T-helper 1 cell treated with Interleukin-12 subunit alpha and Interleukin-12 subunit beta and Interleukin-4 antibody, amounts not matched to agents 30 μg/mL and 1 μg/mL, for 36 hours (primary cell): ENCODE measurements at regions not wholly inside any gene's neighbourhood (a gene's known extent, or its start where the extent isn't known, plus 50 kb on each side); places are given as distances from the start of the nearest gene placed in this dataset.

ENCODE experiments used
- H3K27ac Mint-ChIP-seq: one replicate; pipeline ENCODE4 v1.8.0; 2021; ENCODE audit warnings: mild to moderate bottlenecking, mixed read lengths
- H3K27me3 Mint-ChIP-seq: one replicate; pipeline ENCODE4 v1.8.0; 2021; ENCODE audit warnings: low read depth, mixed read lengths
- H3K36me3 Mint-ChIP-seq: one replicate; pipeline ENCODE4 v1.8.0; 2021; ENCODE audit warnings: low read depth, mixed read lengths
- H3K4me1 Mint-ChIP-seq: one replicate; pipeline ENCODE4 v1.8.0; 2021; ENCODE audit warnings: low read depth, mixed read lengths
- H3K4me3 Mint-ChIP-seq: one replicate; pipeline ENCODE4 v1.8.0; 2021; ENCODE audit warnings: mild to moderate bottlenecking, moderate library complexity, mixed read lengths
- H3K9me3 Mint-ChIP-seq: one replicate; pipeline ENCODE4 v1.8.0; 2021; ENCODE audit warnings: mixed read lengths

DNA sequence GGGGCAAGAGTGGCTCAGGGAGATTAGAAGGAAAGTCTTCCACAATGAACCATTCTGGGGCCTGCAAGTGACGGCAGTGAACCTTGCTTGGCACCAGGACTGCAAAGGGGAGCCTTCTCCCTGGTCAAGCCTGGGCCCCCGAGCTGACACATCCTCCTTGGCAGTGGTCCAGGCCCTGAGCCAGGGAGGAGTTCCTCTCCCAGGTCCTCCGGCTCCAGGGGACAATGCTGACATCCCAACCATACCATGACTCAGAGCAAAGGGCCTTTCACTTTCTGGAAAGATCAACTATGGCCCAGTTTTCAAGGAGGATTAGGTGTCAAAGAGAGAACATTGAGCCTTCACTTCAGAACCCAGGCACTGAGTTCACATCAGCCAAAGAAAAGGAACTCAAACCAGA lies 756.5 kb upstream of the TBX3 start:
- Mint-ChIP-seq H3K4me1 (no peaks in the 10 kb centered on the region), H3K36me3 (no peaks in the 10 kb centered on the region), H3K27ac (no peak overlapping the region), H3K27me3 (no peaks in the 10 kb centered on the region), H3K4me3 (no peak overlapping the region), H3K9me3 (no peaks in the 10 kb centered on the region)

DNA sequence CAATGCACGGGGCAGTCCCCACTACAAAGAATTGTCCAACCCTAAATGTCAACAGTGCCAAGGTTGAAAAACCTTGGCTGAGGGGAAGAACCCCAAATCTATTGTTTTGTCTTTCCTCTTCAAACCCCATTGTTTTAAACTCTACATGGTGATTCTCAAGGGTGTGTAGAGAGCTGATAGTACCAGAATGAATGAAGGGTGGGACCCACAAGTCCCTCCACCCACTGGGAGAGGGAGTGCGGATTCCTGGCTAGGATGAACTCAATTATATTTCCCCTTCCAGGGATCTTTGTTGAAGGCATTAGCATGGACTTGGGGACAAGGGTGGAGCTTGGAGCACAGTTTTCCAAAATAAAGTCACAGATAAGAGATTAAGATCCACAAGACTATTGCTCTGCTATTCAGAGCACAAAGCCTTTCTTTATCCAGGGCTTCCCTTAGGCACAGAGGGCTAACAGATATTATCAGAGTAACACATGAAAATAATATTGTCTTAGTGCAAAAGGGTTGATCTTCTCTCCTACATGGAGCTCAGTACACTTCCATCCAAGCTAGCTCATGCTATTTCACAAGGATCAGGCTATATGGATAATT lies 755.1 kb upstream of the TBX3 start:
- Mint-ChIP-seq H3K36me3 (no peaks in the 10 kb centered on the region), H3K27me3 (no peaks in the 10 kb centered on the region), H3K4me3 (no peak overlapping the region), H3K4me1 (no peaks in the 10 kb centered on the region), H3K27ac (no peak overlapping the region), H3K9me3 (no peaks in the 10 kb centered on the region)

DNA sequence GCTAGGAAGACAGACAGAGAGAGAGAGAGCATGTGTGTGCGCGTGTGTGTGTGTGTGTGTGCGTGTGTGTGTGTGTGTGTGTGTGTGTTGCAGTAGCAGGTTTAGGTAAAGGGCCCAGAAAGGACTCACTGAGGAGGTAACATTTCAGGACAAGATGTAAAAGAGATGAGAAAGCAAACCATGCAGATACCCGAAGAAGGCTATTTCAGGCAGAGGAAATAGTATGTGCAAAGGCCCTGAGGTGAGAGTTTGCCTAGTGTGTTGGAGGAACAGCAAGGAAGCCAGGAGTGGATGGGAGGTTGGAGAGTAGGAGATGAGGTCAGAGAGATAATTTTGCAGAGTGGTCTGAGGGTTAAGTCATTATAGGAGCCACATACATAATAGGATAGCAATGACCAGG lies 754.3 kb upstream of the TBX3 start:
- Mint-ChIP-seq H3K27ac (no peak overlapping the region), H3K36me3 (no peaks in the 10 kb centered on the region), H3K4me3 (no peak overlapping the region), H3K4me1 (no peaks in the 10 kb centered on the region), H3K27me3 (no peaks in the 10 kb centered on the region), H3K9me3 (no peaks in the 10 kb centered on the region)

DNA sequence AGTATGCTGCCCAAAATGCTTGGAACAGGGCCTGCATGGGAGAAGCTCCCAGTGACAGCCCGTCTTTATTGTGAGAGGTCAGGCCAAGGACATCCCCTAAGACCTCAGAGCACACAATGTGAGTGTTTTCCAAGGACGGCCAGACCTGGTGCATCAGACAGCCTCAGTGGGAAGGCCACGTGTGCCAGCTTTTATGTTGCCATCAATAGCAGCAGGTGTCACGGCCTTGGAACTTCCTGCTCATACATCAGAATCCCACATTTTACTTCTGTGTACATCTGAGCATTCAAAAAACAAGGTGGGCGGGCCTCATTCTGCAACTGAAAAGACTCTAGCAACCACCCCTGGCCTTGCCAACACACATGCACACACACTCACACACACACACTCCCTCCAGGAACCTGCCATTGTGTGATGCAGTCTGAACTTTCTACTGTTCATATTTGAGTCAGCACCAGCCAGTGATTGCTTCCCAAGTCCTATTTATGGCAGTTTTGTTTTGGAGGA lies 753.1 kb upstream of the TBX3 start:
- Mint-ChIP-seq H3K27ac (no peak overlapping the region), H3K27me3 (no peaks in the 10 kb centered on the region), H3K9me3 (no peaks in the 10 kb centered on the region), H3K4me1 (no peaks in the 10 kb centered on the region), H3K4me3 (no peak overlapping the region), H3K36me3 (no peaks in the 10 kb centered on the region)

DNA sequence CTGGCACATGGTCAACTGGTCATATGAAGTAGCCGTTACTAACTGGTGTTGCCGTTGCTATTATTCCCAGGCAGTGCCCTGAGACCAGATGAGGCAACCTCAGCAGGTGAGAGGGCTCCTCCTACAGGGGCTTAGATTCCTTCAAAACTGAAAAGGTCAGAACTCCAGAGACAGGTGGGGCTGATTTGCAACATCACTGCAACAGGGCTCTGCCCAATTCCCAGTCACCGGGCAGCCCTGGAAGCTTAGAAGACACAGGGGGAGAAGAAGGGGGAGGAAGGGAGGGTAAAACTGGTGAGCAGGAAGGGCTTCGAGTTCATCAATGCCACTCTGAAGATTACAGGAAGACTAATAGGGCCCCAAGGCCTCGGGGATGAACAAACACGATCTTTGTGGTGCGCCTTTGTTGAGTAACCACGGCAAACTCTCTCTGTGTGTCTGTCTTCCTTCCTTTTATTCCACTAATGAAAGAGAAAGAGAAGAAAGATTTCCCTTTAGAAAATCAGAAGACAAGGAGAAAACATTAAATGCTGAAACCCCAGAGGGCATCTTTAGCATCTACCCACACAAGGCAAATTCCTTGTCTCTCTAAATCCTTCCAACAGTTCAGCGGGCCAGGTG lies 749.1 kb upstream of the TBX3 start:
- H3K9me3 Mint-ChIP-seq = no peaks in the 10 kb centered on the region
- H3K36me3 Mint-ChIP-seq = no peaks in the 10 kb centered on the region
- no peak overlapping the region for H3K27ac Mint-ChIP-seq
- H3K4me3 Mint-ChIP-seq = no peak overlapping the region
- no peaks in the 10 kb centered on the region for H3K27me3 Mint-ChIP-seq
- no peaks in the 10 kb centered on the region for H3K4me1 Mint-ChIP-seq

DNA sequence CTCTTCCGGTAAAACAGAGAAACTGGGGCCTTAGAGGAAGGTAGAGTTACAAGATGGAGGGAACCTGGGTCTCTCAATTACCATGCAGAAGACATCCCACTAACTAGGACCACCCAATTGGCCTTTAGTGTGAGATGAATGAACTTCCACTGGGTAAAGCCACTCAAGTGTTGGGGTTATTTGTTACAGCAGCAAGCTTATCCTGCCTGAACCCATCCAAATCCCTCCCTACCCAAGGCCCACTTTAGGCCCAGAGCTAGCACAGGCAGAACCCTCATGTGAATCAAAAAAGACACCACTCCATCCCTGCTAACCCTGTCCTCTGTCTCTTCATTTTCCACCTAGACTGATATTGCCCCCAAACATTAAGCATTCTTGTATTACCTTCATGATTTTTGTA lies 746.7 kb upstream of the TBX3 start:
- no peak overlapping the region for H3K27ac Mint-ChIP-seq
- H3K27me3 Mint-ChIP-seq = no peaks in the 10 kb centered on the region
- no peaks in the 10 kb centered on the region for H3K4me1 Mint-ChIP-seq
- no peaks in the 10 kb centered on the region for H3K36me3 Mint-ChIP-seq
- H3K9me3 Mint-ChIP-seq = no peaks in the 10 kb centered on the region
- H3K4me3 Mint-ChIP-seq = no peak overlapping the region

DNA sequence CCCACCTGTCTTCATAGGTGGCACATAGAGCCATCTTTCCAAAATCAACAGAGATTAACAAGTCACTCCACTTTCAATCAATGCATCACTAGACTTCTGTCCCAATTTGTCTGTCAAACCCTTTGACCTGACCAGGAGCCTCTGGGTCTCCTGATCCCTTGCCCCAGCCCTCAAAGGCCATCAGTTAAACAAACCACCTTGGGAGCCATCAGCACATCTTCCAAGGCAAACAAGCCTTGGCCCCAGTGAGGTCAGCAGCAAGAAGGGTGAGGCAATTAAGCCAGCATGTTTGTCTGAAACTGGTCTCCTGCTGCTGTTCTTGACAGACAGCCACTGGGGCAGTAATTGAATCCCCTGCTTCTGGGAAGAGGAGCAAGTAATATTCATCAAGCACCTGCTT lies 742.8 kb upstream of the TBX3 start:
- H3K27me3 Mint-ChIP-seq = no peaks in the 10 kb centered on the region
- no peaks in the 10 kb centered on the region for H3K9me3 Mint-ChIP-seq
- H3K4me1 Mint-ChIP-seq = no peaks in the 10 kb centered on the region
- no peak overlapping the region for H3K27ac Mint-ChIP-seq
- H3K36me3 Mint-ChIP-seq = no peaks in the 10 kb centered on the region
- H3K4me3 Mint-ChIP-seq = no peak overlapping the region

DNA sequence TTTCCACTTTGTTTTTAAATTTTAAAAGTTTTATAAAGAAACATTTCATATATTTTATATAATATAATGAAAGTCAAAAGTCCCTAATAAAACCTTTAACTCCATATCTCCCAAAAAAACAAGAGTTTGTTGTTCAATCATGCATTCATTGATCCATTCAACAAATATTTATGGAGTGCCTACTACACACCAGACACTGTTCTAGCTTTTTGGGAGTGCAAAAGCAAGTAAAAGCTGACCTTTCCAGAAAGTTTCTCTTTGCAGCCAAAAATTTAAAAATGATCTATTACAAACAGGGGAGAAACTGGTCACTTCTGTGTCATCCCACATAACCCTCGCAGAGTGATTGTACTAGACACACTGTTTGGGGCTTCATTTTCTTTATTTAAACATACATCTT lies 740.0 kb upstream of the TBX3 start:
- Mint-ChIP-seq H3K36me3 (no peaks in the 10 kb centered on the region), H3K27ac (no peak overlapping the region), H3K9me3 (no peaks in the 10 kb centered on the region)

DNA sequence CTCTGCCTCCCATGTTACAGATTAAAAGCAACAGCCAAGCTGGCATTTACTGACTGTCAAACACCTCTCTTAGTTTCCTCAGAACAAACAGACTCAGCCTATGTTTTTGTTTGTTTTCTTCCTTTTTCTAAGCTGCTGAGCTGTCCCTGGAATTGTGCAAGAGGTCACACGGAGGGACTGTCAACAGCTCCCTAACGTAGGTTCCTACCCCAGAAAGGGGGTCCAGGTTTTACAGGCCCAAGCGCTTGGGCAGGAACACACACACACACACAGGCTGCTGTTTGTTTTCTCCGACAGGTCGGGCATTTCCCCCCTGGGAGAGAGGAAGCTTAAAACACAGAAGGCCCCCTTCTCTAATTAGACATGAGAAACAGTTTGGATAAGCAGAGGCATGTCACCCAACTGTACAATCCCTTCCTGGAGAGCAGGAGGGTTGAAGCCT lies 739.6 kb upstream of the TBX3 start:
- Mint-ChIP-seq H3K27me3 (no peaks in the 10 kb centered on the region), H3K9me3 (no peaks in the 10 kb centered on the region), H3K4me1 (no peaks in the 10 kb centered on the region), H3K27ac (no peak overlapping the region), H3K4me3 (no peak overlapping the region), H3K36me3 (no peaks in the 10 kb centered on the region)

More for the DNA sequence above, 740.0 kb upstream of the TBX3 start:
- Mint-ChIP-seq H3K4me3 (no peak overlapping the region), H3K4me1 (no peaks in the 10 kb centered on the region), H3K27me3 (no peaks in the 10 kb centered on the region)

DNA sequence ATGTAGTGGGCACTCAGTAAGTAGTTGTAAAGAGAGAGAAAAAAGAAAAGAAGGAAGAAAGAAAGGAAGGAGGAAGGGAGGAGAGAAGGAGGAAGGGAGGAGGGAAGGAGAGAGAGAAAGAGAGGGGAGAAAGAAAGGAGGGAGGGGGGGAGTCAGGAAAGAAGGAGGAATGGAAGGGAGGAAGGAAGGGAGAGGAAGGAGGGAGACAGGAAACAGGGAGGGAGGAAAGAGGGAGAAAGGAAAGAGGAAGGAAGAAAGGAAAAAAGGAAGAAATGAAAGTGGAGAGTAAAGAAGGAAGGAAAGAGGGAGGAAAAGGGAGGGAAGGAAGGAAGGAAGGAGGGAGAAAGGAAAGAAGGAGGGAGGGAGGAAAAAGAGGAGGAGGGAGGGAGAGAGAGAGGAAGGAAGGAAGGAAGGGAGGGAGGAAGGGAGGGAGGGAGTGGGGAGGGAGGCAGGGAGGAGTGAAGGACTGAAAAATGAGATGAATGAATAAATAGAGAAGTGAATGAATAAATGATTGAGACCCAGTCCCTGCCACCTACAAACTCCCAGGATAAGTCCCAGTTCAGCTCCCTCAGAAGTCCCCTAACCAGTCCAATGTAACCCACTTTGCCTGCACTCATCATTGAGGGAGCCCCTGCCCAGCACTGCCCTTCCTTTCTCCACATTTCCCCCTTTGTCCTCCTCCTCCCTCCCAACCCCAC lies 739.0 kb upstream of the TBX3 start:
- Mint-ChIP-seq H3K27ac (no peak overlapping the region), H3K9me3 (no peaks in the 10 kb centered on the region), H3K36me3 (no peaks in the 10 kb centered on the region), H3K4me1 (no peaks in the 10 kb centered on the region), H3K4me3 (no peak overlapping the region), H3K27me3 (no peaks in the 10 kb centered on the region)

DNA sequence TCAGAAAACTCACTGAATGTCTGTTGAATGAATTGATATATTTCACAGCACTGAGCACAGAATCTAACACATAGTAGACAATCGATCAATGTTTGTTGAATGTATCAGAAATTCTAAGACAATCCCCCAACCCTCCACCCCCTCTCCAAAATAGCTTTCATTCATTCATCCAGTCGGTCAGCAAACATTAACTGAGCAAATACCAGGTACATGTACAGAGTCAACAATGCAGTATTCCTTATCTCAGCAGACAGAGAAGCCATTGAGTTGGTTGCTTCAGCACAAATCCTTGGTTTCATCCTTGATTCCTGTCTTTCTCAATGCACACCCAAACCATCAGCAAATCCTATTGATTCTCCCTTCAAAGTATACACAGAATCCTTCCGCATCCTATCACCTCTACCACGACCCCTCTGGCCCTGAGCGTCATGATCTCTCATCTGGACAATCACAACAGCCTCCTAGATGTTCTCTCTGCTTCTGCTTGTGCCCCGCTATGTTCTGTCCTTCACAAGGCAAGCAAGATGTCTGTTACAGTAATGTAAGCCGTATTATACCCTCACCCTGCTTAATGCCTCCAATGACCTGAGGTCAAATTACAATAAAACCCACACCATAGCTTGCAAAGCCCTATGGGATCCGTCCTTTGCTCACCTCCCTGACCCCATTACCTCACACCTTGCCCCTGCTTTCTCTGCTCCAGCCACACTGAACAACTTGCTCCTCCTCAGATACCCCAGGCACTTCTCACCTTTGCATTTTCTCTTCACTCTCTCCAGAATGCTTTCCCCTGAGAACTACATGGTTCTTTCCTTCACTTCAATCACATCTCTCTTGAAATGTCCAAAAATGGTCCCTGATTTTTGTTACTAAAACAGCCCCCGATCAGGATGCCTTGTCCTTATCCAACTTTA lies 738.1 kb upstream of the TBX3 start:
- H3K4me3 Mint-ChIP-seq = no peak overlapping the region
- no peaks in the 10 kb centered on the region for H3K4me1 Mint-ChIP-seq
- H3K27ac Mint-ChIP-seq = no peak overlapping the region
- H3K27me3 Mint-ChIP-seq = no peaks in the 10 kb centered on the region
- no peaks in the 10 kb centered on the region for H3K9me3 Mint-ChIP-seq
- H3K36me3 Mint-ChIP-seq = no peaks in the 10 kb centered on the region

DNA sequence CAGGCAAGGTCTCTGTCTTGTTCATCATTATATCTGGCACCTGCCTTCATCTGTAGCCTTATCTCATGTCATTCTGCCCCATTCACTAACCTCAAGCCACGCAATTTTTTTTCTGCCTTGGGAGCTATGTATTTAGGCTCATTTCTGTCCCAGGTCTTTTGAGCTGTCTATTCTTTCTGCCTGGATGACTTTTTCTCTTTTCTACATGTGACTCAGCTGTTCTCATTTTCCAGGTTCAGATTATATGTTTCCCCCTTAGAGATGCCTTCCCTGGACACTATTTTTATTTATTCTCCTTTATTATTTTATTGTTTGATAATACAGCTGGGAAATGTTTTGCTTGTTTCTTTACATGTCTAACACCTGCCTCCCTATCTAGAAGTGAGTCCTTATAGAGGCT lies 737.4 kb upstream of the TBX3 start:
- no peaks in the 10 kb centered on the region for H3K36me3 Mint-ChIP-seq
- no peak overlapping the region for H3K27ac Mint-ChIP-seq
- no peak overlapping the region for H3K4me3 Mint-ChIP-seq
- no peaks in the 10 kb centered on the region for H3K9me3 Mint-ChIP-seq
- no peaks in the 10 kb centered on the region for H3K4me1 Mint-ChIP-seq
- H3K27me3 Mint-ChIP-seq = no peaks in the 10 kb centered on the region

DNA sequence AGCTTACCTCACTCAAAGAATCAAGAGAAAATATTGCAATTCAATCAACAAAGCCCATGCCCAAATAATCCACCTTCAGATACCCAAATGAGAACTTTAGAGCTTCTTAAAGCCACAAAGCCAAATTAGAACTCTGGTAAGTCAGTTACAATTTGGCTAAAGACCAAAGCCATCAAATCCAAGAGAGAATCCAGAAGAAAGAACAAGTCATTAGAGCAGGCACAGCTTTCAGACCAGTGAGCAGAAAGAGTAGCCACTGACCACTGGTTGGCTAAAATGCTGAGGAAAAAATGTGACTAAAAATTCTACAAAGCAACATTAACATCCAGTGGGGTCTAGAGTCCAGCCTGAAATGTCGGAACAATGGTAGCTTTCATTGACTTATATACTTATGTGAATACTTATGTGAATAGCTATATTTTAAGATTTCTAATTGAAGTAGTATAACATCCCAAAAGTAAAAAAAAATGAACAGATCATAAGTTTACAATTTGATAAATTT lies 735.2 kb upstream of the TBX3 start:
- Mint-ChIP-seq H3K36me3 (no peaks in the 10 kb centered on the region), H3K4me1 (no peaks in the 10 kb centered on the region), H3K9me3 (no peaks in the 10 kb centered on the region), H3K27me3 (no peaks in the 10 kb centered on the region), H3K27ac (no peak overlapping the region), H3K4me3 (no peak overlapping the region)

DNA sequence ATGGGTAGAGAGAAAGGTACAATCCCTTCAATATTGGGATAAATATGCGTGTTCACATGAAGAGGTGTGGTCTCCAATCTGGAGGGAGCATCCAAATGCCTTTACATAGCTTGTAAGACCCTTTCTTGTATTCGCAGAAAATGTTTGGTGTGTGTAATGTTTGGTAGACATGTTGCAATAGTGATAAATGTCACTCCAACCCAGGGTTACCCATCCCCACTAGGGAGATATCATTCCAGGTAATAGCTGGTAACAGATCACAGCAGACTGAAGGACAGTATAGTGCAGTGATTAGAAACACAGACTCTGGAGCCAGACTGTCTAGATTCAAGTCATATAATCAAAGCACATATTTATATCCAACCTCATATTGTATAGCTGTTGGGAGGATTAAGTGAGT lies 733.6 kb upstream of the TBX3 start:
- Mint-ChIP-seq H3K9me3 (no peaks in the 10 kb centered on the region), H3K27ac (no peak overlapping the region), H3K4me3 (no peak overlapping the region), H3K4me1 (no peaks in the 10 kb centered on the region), H3K27me3 (no peaks in the 10 kb centered on the region), H3K36me3 (no peaks in the 10 kb centered on the region)
